ENCODE measurements at regions not wholly inside any gene's neighbourhood (a gene's known extent, or its start where the extent isn't known, plus 50 kb on each side); places are given as distances from the start of the nearest gene placed in this dataset.

- no peak overlapping the region for H3K4me3 ChIP-seq (ENCODE audit: low read depth, low read length)
- in situ Hi-C loops (cut with HindIII; ENCODE audit: low sequenced_read_pairs): no loop called here
- no peak for TF ChIP-seq CTCF (IDR thresholded peaks at IDR 0.05; ENCODE audit: low read depth, low read length)
- no peak for DNase-seq (ENCODE audit: low read depth, low spot score)
Observed at GRCh38 chr15:91703274-91703673, 150.2 kb upstream of the SLCO3A1 start.

GRCh38 chr15:91704343-91704742 is 149.2 kb upstream of the SLCO3A1 start:
- no peak for DNase-seq (ENCODE audit: low read depth, low spot score)
- H3K4me3 ChIP-seq (ENCODE audit: low read depth, low read length): no peak overlapping the region
- in situ Hi-C loops (cut with HindIII; ENCODE audit: low sequenced_read_pairs): no loop called here
- no peak for TF ChIP-seq CTCF (IDR thresholded peaks at IDR 0.05; ENCODE audit: low read depth, low read length)

- TF ChIP-seq CTCF (IDR thresholded peaks at IDR 0.05; ENCODE audit: low read depth, low read length): peak; percentile 94
- H3K4me3 ChIP-seq (ENCODE audit: low read depth, low read length): no peak overlapping the region
- DNase-seq (ENCODE audit: low read depth, low spot score): peak; percentile 67
- in situ Hi-C loops (cut with HindIII; ENCODE audit: low sequenced_read_pairs): no loop called here
Observed at GRCh38 chr15:91706322-91707032, 147.0 kb upstream of the SLCO3A1 start.

- DNase-seq (ENCODE audit: low read depth, low spot score): peak; percentile 45
- TF ChIP-seq CTCF (IDR thresholded peaks at IDR 0.05; ENCODE audit: low read depth, low read length): no peak
- in situ Hi-C loops (cut with HindIII; ENCODE audit: low sequenced_read_pairs): no loop called here
- no peak overlapping the region for H3K4me3 ChIP-seq (ENCODE audit: low read depth, low read length)
Observed at GRCh38 chr15:91710080-91710698, 143.3 kb upstream of the SLCO3A1 start.

GRCh38 chr15:91711384-91712033 is 142.0 kb upstream of the SLCO3A1 start:
- in situ Hi-C loops (cut with HindIII; ENCODE audit: low sequenced_read_pairs): no loop called here
- H3K4me3 ChIP-seq (ENCODE audit: low read depth, low read length): no peak overlapping the region
- no peak for DNase-seq (ENCODE audit: low read depth, low spot score)
- TF ChIP-seq CTCF (IDR thresholded peaks at IDR 0.05; ENCODE audit: low read depth, low read length): no peak

GRCh38 chr15:91712286-91712685 is 141.2 kb upstream of the SLCO3A1 start:
- H3K4me3 ChIP-seq (ENCODE audit: low read depth, low read length): no peak overlapping the region
- DNase-seq (ENCODE audit: low read depth, low spot score): no peak
- no peak for TF ChIP-seq CTCF (IDR thresholded peaks at IDR 0.05; ENCODE audit: low read depth, low read length)
- in situ Hi-C loops (cut with HindIII; ENCODE audit: low sequenced_read_pairs): no loop called here

Measured in astrocyte of the spinal cord (primary cell).